K562 (cell line): ENCODE measurements at regions not wholly inside any gene's neighbourhood (a gene's known extent, or its start where the extent isn't known, plus 50 kb on each side); places are given as distances from the start of the nearest gene placed in this dataset.

Experiments used
- ATF7 ChIP-seq: fragments of 450-650 bp; IDR thresholded peaks from 2 replicates; pipeline ENCODE4 v1.7.1; 2014; ENCODE audit warnings: mild to moderate bottlenecking, moderate library complexity
- BRCA1 ChIP-seq, 2 experiments: fragments of 450-650 bp in 1 of 2; sonication (generic) in 1 of 2; formaldehyde crosslinking in 1 of 2; IDR thresholded peaks; 2 replicates each; pipeline versions ENCODE4 v1.5.0 to v1.6.1; 2017 to 2020; ENCODE audit warnings: mild to moderate bottlenecking in 1 of 2, missing genetic modification reagents in 1 of 2
- EZH2 ChIP-seq: IDR thresholded peaks from 2 replicates; pipeline ENCODE4 v1.6.1; 2012; ENCODE audit warnings: low read depth, mild to moderate bottlenecking, inconsistent platforms, low read length, borderline replicate concordance
- FOXM1 ChIP-seq, 2 experiments: fragments of 450-650 bp in 1 of 2; sonication (generic) in 1 of 2; formaldehyde crosslinking in 1 of 2; IDR thresholded peaks; 2 replicates each; pipeline versions ENCODE4 v1.6.1 to v1.9.0; 2017 to 2022; ENCODE audit warnings: low read depth in 2 of 2, mild to moderate bottlenecking in 2 of 2, missing genetic modification reagents in 1 of 2, moderate library complexity in 1 of 2
- JUN ChIP-seq, 2 experiments: sonication (generic) in 1 of 2; formaldehyde crosslinking in 1 of 2; IDR thresholded peaks; 2 replicates each; pipeline versions ENCODE4 v1.6.1 to v1.8.0; 2012 to 2022; ENCODE audit warnings: borderline replicate concordance in 2 of 2, mild to moderate bottlenecking in 2 of 2, improper control_type of control experiment in 1 of 2, low read depth in 1 of 2, low read length in 1 of 2, missing genetic modification reagents in 1 of 2
- RAD21 ChIP-seq, 2 experiments: fragments of 250-450 bp in 1 of 2; fragments of 450-650 bp in 1 of 2; sonication (Bioruptor Pico) in 1 of 2; formaldehyde crosslinking in 1 of 2; IDR thresholded peaks in 1 of 2; conservative IDR thresholded peaks in 1 of 2; 2 replicates each; pipeline versions ENCODE4 v1.4.0 to v1.8.0; 2020 to 2022; ENCODE audit warnings: mild to moderate bottlenecking in 2 of 2, moderate library complexity in 1 of 2
- SAP30 ChIP-seq: fragments of 200-600 bp; sonication (generic); IDR thresholded peaks from 2 replicates; pipeline ENCODE4 v1.6.1; 2012; ENCODE audit warnings: borderline replicate concordance, low read depth, mild to moderate bottlenecking, moderate library complexity, low read length, control low read depth, inconsistent platforms; ENCODE audit not compliant: insufficient read depth, poor library complexity, severe bottlenecking
- SIN3A ChIP-seq, 2 experiments: fragments of 150-350 bp in 1 of 2; IDR thresholded peaks; 2 replicates each; pipeline ENCODE4 v1.6.1; 2011 to 2016; ENCODE audit warnings: borderline replicate concordance in 2 of 2, low read depth in 2 of 2, low read length in 2 of 2, mild to moderate bottlenecking in 2 of 2, moderate library complexity in 2 of 2; ENCODE audit not compliant: control insufficient read depth in 1 of 2

DNA sequence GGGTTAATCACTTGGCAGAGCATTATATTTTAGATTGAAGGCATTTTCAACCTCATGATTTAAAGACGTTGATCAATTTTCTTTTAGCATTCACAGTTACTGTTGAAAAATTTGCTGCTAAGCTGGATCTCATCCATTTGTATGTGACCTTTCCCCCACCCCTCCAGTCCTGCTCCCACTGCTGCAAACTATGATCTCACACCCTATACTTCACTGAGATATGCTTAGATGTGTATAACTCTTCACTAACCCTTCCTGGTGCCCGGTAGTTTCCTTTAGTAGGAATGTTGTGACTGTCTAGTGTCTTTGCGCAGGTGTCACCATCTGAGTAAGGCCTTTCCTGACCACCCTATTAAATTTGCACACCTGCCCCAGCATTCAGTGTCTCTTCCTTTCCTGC, 67.0 kb upstream of the C1orf21 start:
- no peak for TF ChIP-seq SIN3A (IDR thresholded peaks at IDR 0.05; ENCODE audit: borderline replicate concordance in 2 of 2, control insufficient read depth in 1 of 2, low read depth in 2 of 2, low read length in 2 of 2)
- TF ChIP-seq BRCA1 (IDR thresholded peaks at IDR 0.05): no peak
- TF ChIP-seq BRCA1 (CRISPR knock-in tag; IDR thresholded peaks at IDR 0.05): no peak
- TF ChIP-seq FOXM1 (IDR thresholded peaks at IDR 0.05; ENCODE audit: low read depth): no peak
- TF ChIP-seq FOXM1 (CRISPR knock-in tag; IDR thresholded peaks at IDR 0.05; ENCODE audit: low read depth): no peak
- no peak for TF ChIP-seq SAP30
- TF ChIP-seq ATF7: no peak
- TF ChIP-seq JUN (IDR thresholded peaks at IDR 0.05; ENCODE audit: borderline replicate concordance, low read depth, low read length): no peak
- TF ChIP-seq JUN (CRISPR knock-in tag; IDR thresholded peaks at IDR 0.05; ENCODE audit: borderline replicate concordance): no peak
- TF ChIP-seq RAD21 (CRISPR knock-in tag; conservative IDR thresholded peaks at IDR 0.05 in 1 of 2, IDR thresholded peaks at IDR 0.05 in 1 of 2): no peak
- no peak for TF ChIP-seq EZH2
